ENCODE measurements at regions not wholly inside any gene's neighbourhood (a gene's known extent, or its start where the extent isn't known, plus 50 kb on each side); places are given as distances from the start of the nearest gene placed in this dataset.

DNA sequence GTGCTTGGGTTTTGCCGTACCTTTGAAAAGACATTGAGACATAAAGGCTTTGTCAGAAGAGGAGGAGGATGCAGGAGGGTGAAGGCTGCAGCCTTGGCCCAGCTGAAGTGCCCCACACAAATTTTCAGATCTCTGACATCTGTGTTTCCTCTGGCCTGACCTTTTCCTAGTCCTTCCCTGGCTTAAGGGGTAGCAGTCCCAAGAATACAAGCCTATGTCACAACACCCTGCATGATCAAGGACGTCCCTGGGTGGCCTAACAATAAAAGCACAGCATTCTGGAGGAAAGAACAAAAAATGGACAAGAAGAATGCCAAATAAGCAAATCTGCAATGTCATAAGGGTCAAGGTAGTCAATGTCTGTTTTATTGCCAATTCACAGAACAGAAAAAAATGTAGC, 80.8 kb upstream of the FAM9C start:
- H3K4me3 ChIP-seq = no peak overlapping the region
- H3K9me3 ChIP-seq = no peaks in the 10 kb centered on the region
- no peaks in the 10 kb centered on the region for H3K4me1 ChIP-seq (replicated peaks)
- WGBS = 67% methylated on average over 1 of the region's 2 CpGs
- H3K27ac ChIP-seq = no peak overlapping the region
- no peaks in the 10 kb centered on the region for H3K27me3 ChIP-seq (replicated peaks; ENCODE audit: insufficient read depth)
- no peak for DNase-seq (ENCODE audit: low spot score)
- TF ChIP-seq POLR2AphosphoS5 (IDR thresholded peaks at IDR 0.05) (no peak), POLR2A (IDR thresholded peaks at IDR 0.05) (no peak)
- TF ChIP-seq, protein P1, sequence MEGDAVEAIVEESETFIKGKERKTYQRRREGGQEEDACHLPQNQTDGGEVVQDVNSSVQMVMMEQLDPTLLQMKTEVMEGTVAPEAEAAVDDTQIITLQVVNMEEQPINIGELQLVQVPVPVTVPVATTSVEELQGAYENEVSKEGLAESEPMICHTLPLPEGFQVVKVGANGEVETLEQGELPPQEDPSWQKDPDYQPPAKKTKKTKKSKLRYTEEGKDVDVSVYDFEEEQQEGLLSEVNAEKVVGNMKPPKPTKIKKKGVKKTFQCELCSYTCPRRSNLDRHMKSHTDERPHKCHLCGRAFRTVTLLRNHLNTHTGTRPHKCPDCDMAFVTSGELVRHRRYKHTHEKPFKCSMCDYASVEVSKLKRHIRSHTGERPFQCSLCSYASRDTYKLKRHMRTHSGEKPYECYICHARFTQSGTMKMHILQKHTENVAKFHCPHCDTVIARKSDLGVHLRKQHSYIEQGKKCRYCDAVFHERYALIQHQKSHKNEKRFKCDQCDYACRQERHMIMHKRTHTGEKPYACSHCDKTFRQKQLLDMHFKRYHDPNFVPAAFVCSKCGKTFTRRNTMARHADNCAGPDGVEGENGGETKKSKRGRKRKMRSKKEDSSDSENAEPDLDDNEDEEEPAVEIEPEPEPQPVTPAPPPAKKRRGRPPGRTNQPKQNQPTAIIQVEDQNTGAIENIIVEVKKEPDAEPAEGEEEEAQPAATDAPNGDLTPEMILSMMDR (IDR thresholded peaks at IDR 0.05) = no peak
- intact Hi-C loops (cut with DNase I) = no loop called here
- H3K36me3 ChIP-seq = no peaks in the 10 kb centered on the region

- TF ChIP-seq POLR2AphosphoS5 (IDR thresholded peaks at IDR 0.05) (no peak), POLR2A (IDR thresholded peaks at IDR 0.05) (no peak)
- TF ChIP-seq, protein P1 (IDR thresholded peaks at IDR 0.05) = no peak
- H3K27me3 ChIP-seq (replicated peaks; ENCODE audit: insufficient read depth) = no peaks in the 10 kb centered on the region
- no peak for DNase-seq (ENCODE audit: low spot score)
- H3K9me3 ChIP-seq = no peaks in the 10 kb centered on the region
- H3K4me1 ChIP-seq (replicated peaks) = no peaks in the 10 kb centered on the region
- H3K27ac ChIP-seq = no peak overlapping the region
- 8% methylated on average over 7 of the region's 7 CpGs for WGBS
- no peak overlapping the region for H3K4me3 ChIP-seq
- intact Hi-C loops (cut with DNase I) = no loop called here
- H3K36me3 ChIP-seq = no peaks in the 10 kb centered on the region
Observed at GRCh38 chrX:13123857-13124345, 79.5 kb upstream of the FAM9C start.

- 34% methylated on average over 5 of the region's 5 CpGs for WGBS
- no peak overlapping the region for H3K27ac ChIP-seq
- no peak overlapping the region for H3K4me3 ChIP-seq
- TF ChIP-seq POLR2A (IDR thresholded peaks at IDR 0.05) = no peak
- no peak for TF ChIP-seq POLR2AphosphoS5 (IDR thresholded peaks at IDR 0.05)
- TF ChIP-seq, protein P1 (IDR thresholded peaks at IDR 0.05) = no peak
- no peaks in the 10 kb centered on the region for H3K36me3 ChIP-seq
- no peaks in the 10 kb centered on the region for H3K27me3 ChIP-seq (replicated peaks; ENCODE audit: insufficient read depth)
- no peaks in the 10 kb centered on the region for H3K9me3 ChIP-seq
- no peak for DNase-seq (ENCODE audit: low spot score)
- intact Hi-C loops (cut with DNase I) = no loop called here
- no peaks in the 10 kb centered on the region for H3K4me1 ChIP-seq (replicated peaks)
Observed at GRCh38 chrX:13123247-13123856, 78.9 kb upstream of the FAM9C start.

- Histone ChIP-seq H3K4me1 (replicated peaks) (no peaks in the 10 kb centered on the region), H3K9me3 (no peaks in the 10 kb centered on the region), H3K27ac (no peak overlapping the region), H3K27me3 (replicated peaks; ENCODE audit: insufficient read depth) (no peaks in the 10 kb centered on the region), H3K4me3 (no peak overlapping the region), H3K36me3 (no peaks in the 10 kb centered on the region)
- intact Hi-C loops (cut with DNase I) = no loop called here
- DNase-seq (ENCODE audit: low spot score) = no peak
- TF ChIP-seq POLR2A (IDR thresholded peaks at IDR 0.05) (no peak), POLR2AphosphoS5 (IDR thresholded peaks at IDR 0.05) (no peak)
- 64% methylated on average over 1 of the region's 1 CpG for WGBS
Observed at GRCh38 chrX:13121020-13121555, 76.7 kb upstream of the FAM9C start.

DNA sequence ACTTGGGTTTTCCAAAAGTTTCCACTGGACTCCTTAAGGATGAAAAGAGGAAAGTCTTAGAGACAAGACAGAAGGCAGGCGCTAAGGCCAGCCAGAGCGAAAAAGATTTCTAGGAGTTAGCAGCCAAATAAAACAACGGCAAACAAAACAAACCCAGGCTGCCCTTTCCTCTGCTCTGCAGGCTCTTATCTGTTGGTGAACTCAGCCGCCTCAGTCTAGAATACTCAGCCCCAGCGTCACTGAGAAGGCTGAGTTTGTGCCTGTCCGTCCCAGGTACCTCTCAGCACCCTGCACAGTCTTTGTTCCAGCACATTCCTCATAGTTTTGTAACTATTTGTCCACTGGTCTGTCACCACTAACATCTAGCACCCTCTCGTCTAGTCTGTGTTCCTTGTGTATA, 75.6 kb upstream of the FAM9C start:
- DNase-seq (ENCODE audit: low spot score) = peak; percentile 6
- no peak for TF ChIP-seq POLR2A (IDR thresholded peaks at IDR 0.05)
- peak; percentile 11 for TF ChIP-seq POLR2AphosphoS5 (IDR thresholded peaks at IDR 0.05)
- H3K9me3 ChIP-seq = no peaks in the 10 kb centered on the region
- H3K36me3 ChIP-seq = no peaks in the 10 kb centered on the region
- H3K4me1 ChIP-seq (replicated peaks) = no peaks in the 10 kb centered on the region
- intact Hi-C loops (cut with DNase I) = no loop called here
- no peaks in the 10 kb centered on the region for H3K27me3 ChIP-seq (replicated peaks; ENCODE audit: insufficient read depth)
- peak overlapping the region in 1 of 2 donors; percentile 31 for H3K27ac ChIP-seq
- no peak overlapping the region for H3K4me3 ChIP-seq
- WGBS = 16% methylated on average over 7 of the region's 7 CpGs

DNA sequence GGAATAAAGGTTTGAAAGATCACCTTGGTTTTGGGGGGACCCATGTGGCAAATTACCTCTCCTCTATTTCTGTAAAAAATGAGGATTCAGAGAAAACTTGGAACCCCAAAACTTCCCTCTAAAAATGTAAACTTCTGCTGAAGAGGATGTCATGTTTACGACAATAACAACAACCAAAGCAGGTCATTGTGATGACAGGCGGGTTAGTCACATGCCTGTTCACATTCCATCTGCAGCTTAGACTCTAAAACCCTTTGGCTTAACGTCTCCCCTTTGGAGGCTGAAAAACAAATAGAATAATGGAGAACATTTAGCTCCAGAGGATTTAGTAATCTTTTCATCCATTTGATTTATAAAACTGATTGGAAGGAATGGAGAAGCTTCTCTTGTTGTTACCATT, 75.0 kb upstream of the FAM9C start:
- TF ChIP-seq POLR2AphosphoS5 (IDR thresholded peaks at IDR 0.05) (no peak), POLR2A (IDR thresholded peaks at IDR 0.05) (no peak)
- TF ChIP-seq, protein P1 (IDR thresholded peaks at IDR 0.05) = no peak
- no peaks in the 10 kb centered on the region for H3K4me1 ChIP-seq (replicated peaks)
- H3K9me3 ChIP-seq = no peaks in the 10 kb centered on the region
- H3K27me3 ChIP-seq (replicated peaks; ENCODE audit: insufficient read depth) = no peaks in the 10 kb centered on the region
- 65% methylated on average over 3 of the region's 3 CpGs for WGBS
- no peak for DNase-seq (ENCODE audit: low spot score)
- no peak overlapping the region for H3K4me3 ChIP-seq
- intact Hi-C loops (cut with DNase I) = no loop called here
- no peaks in the 10 kb centered on the region for H3K36me3 ChIP-seq
- H3K27ac ChIP-seq = peak overlapping the region; percentile 18 to 31
